HG02642 (cell line): ENCODE measurements at regions not wholly inside any gene's neighbourhood (a gene's known extent, or its start where the extent isn't known, plus 50 kb on each side); places are given as distances from the start of the nearest gene placed in this dataset.

Source experiments
- ATAC-seq: cut with Tn5 transposase; IDR thresholded peaks from one replicate; pipeline ENCODE4 v1.9.1; 2021; ENCODE audit warnings: mild to moderate bottlenecking; ENCODE audit not compliant: unreplicated experiment, poor library complexity

DNA sequence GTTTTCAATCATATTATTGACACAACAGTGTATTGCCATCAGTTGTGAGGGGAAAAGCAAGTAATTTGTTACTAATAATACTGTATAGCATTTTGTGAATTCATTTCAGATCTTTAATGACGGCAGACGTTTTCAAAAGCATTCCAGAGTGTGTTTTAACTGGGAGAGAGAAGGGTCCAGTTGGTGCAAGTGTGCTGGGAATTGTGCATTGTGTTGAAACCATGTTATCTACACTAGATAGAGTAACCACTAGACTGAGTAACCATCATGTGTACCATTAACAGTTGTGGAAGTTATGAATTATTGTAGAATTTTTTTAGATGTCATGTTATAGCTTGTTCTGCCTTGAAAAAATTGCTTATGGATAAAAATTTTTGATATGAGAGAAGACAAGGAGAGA, 104.5 kb upstream of the VEGFC start:
- ATAC-seq, result no peak

DNA sequence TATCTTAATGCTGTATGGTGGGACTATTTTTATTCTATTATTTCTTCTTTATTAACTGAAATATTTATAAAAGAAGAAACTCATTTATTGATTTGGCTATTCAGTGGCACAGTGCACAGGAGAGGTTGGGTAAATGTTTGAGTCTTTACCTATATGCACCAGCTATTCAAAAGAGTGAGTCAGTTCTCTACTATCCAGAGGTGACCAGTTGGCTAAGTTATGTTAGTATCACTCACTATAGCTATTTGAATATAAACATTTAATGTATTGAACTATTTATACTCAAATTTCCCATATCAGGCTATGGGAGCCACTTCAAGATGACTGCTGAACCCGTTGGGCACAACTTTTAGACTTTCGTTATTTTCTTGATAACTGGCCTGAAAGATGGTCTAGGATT, 106.1 kb upstream of the VEGFC start:
- no peak for ATAC-seq

DNA sequence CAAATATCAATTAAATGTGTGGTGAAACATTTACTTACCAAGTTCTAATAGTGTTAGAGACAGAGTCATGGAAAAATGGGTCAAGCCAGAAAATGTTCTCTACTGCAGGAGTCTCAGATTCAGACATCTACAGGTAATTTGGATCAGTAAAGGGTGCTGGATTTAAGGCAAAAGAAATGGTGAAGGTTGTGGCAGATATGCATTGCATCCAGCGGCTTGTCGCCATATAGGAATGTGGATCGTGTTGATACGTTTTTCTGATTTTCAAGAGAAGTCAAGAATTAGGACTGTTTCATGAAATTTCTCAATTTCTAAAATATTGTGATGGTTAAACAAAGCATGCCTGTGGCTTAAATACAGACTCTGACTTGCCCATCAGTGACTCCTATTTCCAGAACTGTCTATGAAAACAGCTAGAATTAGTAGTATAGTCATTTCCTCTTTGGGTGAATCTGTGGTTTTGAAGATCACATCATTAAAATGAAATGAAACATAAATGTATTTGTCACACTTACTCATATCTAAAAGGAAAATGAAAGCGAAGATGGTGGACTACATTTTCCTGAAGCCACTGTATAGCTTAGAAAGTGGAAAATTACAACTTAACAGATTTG, 110.1 kb upstream of the VEGFC start:
- ATAC-seq, result peak; percentile 95

DNA sequence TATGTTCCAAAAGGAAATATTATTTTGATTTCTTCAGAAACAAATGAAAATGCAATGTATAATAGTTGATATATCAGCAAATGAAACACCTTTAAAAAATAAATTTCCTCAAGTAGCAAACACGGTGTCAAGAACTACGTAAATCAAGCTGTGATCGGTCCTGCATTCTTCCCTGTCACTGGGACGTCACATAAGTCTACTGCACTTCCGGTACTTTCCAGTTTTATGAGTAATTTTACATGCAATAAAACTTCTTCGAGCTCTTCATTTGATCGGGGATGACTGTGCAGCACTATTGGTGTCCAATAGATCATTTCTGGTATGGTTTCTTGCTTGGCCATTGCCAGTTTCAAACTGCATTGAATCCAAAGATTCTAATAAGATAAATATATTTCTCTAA, 114.0 kb upstream of the VEGFC start:
- no peak for ATAC-seq

DNA sequence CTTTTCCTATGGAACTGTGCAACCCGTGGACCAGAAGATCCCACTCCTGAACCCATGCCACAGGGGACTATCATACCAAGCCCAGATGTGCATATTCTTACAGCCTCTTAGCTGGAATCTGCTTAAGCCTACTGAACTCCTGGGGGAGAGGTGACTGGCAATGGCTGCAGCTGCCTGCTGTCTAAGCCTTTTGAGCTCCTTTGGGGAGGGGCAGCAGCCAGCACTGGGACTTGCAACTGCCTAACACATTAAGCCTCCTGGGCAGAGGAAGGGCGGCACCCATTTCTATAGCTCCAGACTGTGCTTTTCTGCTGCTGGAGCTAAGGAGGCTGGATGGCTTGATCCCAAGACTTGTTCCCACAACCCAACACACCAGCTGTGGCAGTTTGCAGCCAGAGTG, 117.9 kb upstream of the VEGFC start:
- no peak for ATAC-seq

DNA sequence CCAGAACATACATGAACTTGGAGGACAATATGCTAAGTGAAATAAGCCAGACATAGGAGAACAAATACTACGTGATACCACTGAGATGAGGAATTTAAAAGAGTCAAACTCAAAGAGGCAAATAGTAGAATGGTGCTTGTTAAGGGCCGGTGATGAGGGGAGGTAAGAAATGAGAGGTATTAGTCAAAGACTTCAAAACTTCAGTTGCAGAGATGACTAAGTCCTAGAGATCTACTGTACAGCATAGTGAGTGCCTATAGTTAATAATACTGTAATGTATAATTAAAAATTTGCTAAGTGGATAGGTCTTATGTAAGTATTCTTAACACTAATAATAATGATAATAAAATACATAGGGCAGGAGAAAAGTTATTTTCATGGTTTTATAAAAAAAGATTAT, 126.9 kb upstream of the VEGFC start:
- ATAC-seq, result no peak

DNA sequence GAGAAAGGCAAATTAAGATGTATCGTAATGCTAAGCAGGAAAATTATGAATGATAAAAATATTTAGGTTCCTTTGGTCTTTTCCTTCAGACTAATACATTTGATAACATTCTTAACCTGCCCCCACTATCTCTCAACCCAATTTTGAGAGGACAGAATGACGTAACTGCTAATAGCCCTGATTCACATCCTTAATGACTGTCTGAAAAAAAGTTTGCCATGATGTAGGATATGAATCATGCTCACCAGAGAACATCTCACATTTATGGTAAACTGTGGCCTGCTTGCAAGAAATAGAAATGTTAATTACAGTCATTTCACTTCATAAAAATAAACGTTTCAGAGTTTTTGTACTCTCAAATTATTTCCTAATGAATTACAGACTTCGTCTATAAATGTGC, 128.0 kb upstream of the VEGFC start:
- ATAC-seq, result no peak

DNA sequence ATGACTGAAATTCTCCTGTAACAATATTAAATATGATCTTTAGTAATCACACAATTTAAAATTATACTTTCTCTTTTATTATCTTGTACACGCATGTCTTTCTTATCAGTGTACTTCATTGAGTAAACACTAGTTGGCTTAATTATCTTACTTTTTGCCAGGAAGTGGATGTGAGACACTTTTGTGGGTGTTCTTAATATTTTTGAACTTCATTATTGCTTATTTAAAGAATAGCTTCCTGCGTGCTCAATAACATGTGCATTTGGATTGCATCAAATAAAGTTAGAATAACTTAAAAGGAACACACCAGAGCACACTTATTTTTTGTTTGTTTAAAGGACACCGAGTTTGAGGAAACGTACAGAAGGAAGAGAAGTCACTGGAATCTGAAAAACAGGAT, 128.5 kb upstream of the VEGFC start:
- ATAC-seq, result no peak

DNA sequence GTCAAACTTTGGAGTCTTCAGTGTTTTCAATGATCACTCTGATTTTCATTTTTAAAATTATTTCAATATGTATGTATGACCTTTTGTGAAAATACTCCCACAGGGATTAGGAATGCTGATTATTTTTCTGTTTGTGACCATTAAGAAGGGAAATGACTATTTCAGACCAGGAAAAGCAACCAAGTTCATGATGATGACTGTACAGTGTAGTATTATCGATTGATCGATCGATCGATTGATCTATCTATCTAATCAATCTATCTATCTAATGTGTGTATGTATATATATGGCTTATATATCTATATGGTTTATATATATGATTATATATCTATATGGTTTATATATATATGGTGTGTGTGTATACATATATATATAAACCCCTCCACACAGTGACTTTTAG, 131.5 kb upstream of the VEGFC start:
- no peak for ATAC-seq

DNA sequence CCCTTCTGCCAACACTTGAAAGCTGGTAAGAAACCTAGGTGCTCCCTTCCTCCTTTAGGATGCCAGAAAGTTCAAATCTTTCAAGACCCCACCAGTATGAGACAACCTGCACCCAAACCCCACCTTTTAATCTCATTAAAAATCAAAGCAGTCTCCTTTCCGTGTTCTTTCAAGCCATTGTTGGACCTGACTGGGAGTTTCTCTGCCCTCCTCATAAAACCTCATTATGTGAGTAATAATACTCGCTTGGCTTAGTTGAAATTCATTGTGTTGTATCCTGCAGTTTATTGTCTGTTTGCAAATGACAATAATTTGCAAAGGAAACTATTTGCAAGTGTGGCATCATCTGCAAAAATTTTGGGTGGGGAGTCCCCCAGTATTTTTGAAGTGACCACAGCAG, 133.2 kb upstream of the VEGFC start:
- ATAC-seq, result no peak

DNA sequence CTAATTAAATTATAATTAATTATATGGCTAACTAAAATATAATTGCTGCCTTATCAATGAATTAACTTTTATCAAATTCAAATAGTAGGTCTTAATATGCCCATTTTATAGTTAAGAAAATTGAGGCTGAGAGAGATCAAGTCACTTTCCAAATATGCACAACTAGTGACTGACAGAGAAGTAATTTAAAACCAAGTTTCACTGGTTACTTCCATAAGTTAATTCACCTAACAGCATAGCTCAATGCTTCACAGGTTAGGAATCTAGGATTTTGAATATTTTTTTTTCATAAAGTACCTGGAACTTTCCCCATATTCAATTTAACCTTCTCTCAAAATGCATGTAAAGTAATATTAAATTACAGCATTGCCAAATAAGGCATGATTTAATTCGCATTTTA, 134.4 kb upstream of the VEGFC start:
- no peak for ATAC-seq

DNA sequence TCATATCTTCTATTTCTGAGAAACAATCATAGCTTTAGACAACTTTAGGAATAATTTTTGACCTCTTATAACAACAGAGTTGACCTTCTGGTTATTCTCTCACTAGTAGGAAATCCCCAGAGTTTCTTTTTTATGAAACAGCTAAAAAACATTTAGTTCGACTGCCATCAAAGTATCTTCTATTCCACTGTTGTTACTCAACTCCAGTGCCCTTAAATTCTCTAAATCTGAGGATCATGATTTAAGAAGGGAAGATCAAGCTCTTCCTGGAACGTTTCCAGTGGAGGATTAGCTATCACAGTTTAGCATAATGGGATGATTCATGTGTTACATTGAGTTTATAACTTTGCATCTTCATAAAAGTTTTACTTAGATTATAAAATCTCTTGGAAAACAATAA, 134.9 kb upstream of the VEGFC start:
- ATAC-seq, result no peak

DNA sequence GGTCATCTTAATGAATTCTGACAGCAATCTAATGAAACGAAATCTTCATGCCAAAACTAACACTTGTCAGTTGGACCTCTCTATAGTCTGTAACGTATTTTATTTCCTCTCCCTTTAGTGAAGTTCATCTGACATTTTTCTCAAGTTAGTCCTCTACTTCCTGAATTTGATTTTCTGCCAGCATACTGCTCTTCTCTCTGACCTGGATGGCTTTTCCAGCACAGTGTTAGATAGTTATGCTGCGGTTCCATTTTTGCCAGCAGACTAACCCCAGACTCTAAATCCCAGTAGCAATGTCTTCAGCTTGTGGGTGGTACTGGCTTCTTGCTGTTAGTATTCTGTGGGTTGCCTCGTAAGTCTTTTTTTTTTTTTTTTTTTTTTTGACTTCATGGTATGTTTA, 146.7 kb upstream of the VEGFC start:
- ATAC-seq, result no peak

DNA sequence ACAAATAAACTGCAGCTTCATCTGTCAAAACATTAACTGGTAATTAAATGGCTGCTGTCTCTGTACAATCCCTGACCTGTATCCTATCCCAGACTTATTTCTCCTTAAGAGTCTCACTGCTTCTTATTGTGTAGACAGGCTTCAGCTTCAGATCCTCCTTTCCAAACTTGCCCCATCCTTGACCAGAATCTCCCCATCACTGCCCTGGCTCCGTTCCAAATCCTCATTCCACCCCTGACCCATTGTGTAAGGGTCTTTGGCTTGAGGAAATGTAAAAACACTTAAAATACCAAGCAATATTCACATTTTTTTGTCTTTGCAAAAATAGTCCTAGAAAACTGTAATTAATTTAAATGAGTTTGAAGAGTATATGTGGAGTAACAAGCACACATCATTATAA, 152.6 kb upstream of the VEGFC start:
- no peak for ATAC-seq

DNA sequence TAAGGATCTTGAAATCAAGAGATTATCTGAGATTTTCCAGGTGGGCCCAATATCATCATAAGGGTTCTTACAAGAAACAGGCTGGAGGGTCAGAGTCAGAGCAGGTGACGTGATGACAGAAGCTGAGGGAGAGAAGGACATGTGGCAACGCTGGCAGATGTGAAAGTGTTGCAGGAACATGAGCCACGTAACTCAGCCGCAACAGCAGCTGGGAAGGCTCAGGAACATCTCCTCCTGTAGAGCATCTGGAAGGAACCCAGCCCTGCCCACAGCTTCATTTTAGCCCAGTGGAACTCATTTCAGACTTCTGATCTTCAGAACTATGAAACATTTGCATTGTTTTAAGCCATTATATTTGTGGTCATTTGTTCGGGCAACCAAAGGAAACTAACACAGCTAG, 156.3 kb upstream of the VEGFC start:
- no peak for ATAC-seq

DNA sequence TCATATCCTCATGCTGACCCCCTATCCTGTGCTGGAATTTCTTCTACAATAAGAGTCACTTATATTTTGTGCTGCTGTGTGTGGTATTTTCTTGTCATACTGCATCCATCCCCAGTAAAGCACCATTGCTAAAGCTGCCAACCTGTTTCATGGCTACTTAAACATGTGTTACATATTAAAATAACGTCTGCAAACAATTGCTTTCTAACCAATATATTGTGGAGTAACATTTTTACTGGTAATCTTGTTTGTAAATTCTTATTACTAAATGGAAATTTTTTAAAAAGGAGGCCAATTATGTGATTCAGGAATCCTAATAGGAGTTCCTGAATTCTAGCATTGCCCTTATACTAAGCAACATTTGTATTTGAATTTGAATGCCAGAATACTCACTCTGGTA, 160.3 kb upstream of the VEGFC start:
- no peak for ATAC-seq

DNA sequence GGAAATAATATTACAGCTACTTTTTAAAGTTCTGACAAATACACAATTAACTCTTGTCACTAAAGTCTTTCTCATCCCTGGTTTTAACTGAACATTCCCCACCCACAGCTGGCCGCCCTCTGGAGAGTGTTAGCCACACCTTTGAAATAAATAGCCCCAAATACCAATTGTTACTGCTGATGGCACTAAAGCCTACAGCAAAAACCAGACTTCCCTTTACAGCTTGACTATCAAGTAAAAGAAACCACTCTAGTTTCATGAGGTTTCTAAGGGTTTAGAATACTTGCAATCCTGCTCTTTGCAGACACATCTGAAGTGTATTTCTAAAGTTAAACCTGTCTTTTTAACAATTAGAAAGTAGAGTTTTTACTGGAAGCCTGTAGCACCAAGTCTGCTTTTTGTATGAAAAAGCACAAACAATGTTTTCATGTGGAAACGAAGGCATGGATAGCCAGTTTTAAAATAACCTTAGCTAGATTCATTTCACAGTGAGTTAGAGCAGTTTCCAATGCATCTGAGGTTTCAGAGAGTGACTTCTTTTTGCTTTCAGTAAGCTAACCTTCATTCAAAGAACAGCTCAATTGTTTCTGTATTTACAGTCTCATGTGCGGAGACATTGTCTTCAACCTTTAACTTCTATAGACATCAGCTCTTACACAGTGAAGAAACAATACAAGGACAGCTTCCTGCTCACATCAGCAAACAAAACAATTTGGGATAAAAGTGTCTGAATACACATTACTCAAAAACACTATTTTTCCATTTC, 164.8 kb upstream of the VEGFC start:
- no peak for ATAC-seq

DNA sequence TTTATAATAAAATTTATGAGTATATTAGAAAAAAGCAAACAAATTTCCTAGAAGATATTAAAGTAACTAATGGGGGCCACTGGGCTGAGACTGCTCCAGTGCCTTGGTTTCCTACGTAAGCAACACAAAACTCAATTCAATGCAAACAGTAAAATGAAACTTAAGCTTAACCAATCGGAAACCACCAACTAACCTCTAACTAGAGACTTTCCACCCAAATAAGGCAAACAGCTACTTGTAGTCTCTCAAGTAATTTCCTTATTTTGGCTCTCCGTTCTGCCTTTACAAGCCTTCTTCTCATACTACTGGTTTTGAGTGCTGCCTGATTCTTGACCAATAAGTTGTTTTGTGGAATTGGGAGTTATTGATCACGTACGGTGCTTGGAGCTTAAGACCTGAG, 167.3 kb upstream of the VEGFC start:
- no peak for ATAC-seq

DNA sequence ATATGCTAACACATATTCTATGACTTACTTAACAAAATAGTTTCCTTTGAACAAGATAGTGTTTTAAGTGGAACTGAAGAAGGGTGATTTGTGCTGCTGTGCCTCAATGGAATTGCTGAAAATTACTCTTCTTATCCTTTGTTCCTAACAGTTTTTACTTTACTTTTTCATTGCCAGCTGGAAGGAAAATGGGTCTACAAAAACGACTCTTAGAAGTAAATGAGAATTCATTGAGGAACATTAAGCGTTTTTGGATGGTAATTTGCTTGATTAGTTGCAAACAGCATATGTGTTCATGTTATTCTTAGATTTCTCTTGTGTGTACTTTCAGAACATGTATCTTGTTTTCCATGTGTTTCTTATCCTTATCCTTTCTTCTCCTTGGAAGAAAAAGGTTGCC, 170.4 kb upstream of the VEGFC start:
- no peak for ATAC-seq

DNA sequence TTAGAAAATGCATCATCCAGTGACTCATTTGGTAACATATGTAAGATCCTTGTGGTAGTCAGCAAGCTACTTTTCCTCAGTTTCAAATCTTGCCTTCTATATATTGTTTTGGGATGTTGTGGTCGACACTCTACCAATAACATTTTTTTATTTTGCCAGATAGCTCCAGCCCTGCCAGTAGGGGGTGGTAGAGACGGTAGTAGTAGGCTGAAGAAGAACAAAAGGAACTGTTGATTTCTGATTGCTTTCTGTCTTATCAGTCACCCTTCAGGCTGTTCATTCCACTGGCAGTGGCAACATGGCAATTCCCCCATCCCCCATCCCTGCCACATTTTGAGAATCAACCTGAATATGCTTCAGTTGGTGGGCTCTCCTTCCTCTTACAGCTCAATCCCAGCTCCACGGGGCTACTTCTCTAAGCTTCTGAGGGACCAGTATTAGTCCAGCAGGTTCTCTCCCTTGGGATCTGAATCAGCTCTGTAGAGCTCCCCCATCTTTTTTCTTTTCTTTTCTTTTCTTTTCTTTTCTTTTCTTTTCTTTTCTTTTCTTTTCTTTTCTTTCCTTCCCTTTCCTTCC, 171.5 kb upstream of the VEGFC start:
- ATAC-seq, result no peak

DNA sequence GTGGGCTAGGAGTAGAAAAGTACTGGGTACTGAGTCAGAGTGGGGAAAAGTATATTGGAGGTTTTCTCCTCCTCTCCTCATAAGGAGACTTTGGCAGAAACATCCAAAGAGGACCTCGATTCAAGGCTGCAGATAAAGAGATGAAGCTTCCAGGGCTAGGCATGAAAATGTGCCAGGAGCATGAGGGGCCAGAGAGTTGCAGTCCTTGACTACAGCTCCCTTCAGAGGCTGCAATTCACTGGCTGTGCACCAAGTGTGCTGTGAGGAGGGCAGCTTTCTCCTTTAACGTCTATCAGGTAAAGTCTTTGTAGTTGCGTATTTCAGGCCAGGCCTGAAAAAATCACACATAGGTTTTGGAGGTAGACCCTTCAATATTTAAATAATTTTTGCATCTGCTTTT, 174.9 kb upstream of the VEGFC start:
- no peak for ATAC-seq

DNA sequence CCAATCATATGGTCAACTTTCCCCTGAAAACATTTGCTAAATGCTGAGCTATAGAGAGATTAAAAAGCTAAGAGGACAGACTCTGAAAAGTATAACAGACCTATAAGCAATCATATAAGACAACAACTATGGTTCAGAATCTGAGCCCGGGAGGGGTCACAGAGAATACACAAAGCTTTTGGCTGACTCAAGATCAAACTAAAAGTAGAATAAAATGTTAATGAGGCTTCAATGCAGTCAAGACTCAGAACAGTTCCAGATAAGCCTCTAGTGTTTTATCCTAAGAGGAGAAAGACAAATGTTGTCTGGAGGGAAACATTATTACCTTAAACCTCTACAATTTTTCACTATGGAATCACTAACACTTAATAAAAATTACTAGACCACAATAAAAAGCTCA, 175.4 kb upstream of the VEGFC start:
- no peak for ATAC-seq
